K562 (cell line): ENCODE measurements at regions not wholly inside any gene's neighbourhood (a gene's known extent, or its start where the extent isn't known, plus 50 kb on each side); places are given as distances from the start of the nearest gene placed in this dataset.

Source experiments
- ATAC-seq: fragments of 200-7000 bp; cut with Tn5 transposase; 3 replicates; pipeline ENCODE4 v1.9.1; 2020; ENCODE audit warnings: moderate library complexity
- BruUV-seq: library from RNA; stranded (reverse); fragments of 400-500 nt; replicated peaks from 2 replicates; lab custom pipeline; 2021; lab: Mats Ljungman, UMichigan
- CTCF ChIA-PET: fragments of 300-600 bp; formaldehyde crosslinking; extraction: SDS; loops from one replicate; lab custom pipeline; 2021; ENCODE audit warnings: low intra/inter-chr PET ratio; lab: Yijun Ruan, JAX
- POLR2A ChIA-PET: fragments of 300-600, 350-650 bp; sonication (Branson Sonifier 250); formaldehyde crosslinking; extraction: SDS; loops from one replicate; lab custom pipeline; 2021; ENCODE audit warnings: antibody characterized with exemption, inconsistent platforms; lab: Yijun Ruan, JAX
- DNase-seq, 4 experiments: peaks; one replicate each; pipeline versions ENCODE4 v3.0.0 to v3.0.0-alpha.2; 2011 to 2018; ENCODE audit warnings: low spot score in 3 of 4, mixed read lengths in 3 of 4; ENCODE audit errors: extremely low read depth in 1 of 4
- FAIRE-seq: peaks from 2 replicates; lab custom pipeline; 2011; peaks lifted over from hg19 to GRCh38; lab: Jason Lieb, UNC
- H2AFZ ChIP-seq: 2 replicates; pipeline ENCODE4 v1.6.0; 2011; ENCODE audit warnings: low read depth, low read length, control low read depth, inconsistent platforms
- H3K27ac ChIP-seq: fragments of 200-600 bp; 3 replicates; pipeline ENCODE4 v1.8.0; 2011; ENCODE audit warnings: low read depth, mild to moderate bottlenecking, control low read depth, inconsistent platforms, low read length, moderate library complexity, mixed read lengths; ENCODE audit errors: extremely low read depth
- H3K27me3 ChIP-seq, 2 experiments: fragments of 300-600 bp in 1 of 2; 2 replicates in 1 of 2; 3 replicates in 1 of 2; pipeline versions ENCODE4 v1.6.0 to v1.8.0; 2011; ENCODE audit warnings: inconsistent platforms in 2 of 2, low read length in 2 of 2, mild to moderate bottlenecking in 1 of 2, mixed read lengths in 1 of 2, moderate library complexity in 1 of 2; ENCODE audit not compliant: control insufficient read depth in 2 of 2, insufficient read depth in 2 of 2
- H3K36me3 ChIP-seq: fragments of 300-600 bp; 3 replicates; pipeline ENCODE4 v1.8.0; 2011; ENCODE audit warnings: mild to moderate bottlenecking, low read length, inconsistent platforms; ENCODE audit not compliant: control insufficient read depth, insufficient read depth
- H3K4me1 ChIP-seq, 2 experiments: fragments of 200-600 bp in 1 of 2; replicated peaks in 1 of 2; 2 replicates in 1 of 2; 3 replicates in 1 of 2; pipeline versions ENCODE4 v1.5.1 to v1.8.0; 2011; ENCODE audit warnings: inconsistent platforms in 2 of 2, low read length in 2 of 2, mild to moderate bottlenecking in 1 of 2, mixed read lengths in 1 of 2, moderate library complexity in 1 of 2; ENCODE audit not compliant: control insufficient read depth in 2 of 2, insufficient read depth in 2 of 2
- H3K4me2 ChIP-seq: 2 replicates; pipeline ENCODE4 v1.6.1; 2011; ENCODE audit warnings: low read length, control low read depth, inconsistent platforms, mixed read lengths; ENCODE audit not compliant: insufficient read depth
- H3K4me3 ChIP-seq: fragments of 200-600 bp; sonication (generic), shearing (Covaris generic); 2 replicates; pipeline ENCODE4 v1.5.1; 2016; ENCODE audit warnings: control low read depth, inconsistent platforms
- H3K79me2 ChIP-seq: fragments of 200-600 bp; 3 replicates; pipeline ENCODE4 v1.8.0; 2011; ENCODE audit warnings: low read length, inconsistent platforms; ENCODE audit not compliant: control insufficient read depth, insufficient read depth
- H3K9ac ChIP-seq, 2 experiments: 2 replicates each; pipeline versions ENCODE4 v1.6.0 to v1.6.1; 2011; ENCODE audit warnings: low read depth in 2 of 2, low read length in 2 of 2, control low read depth in 1 of 2, inconsistent platforms in 1 of 2, mild to moderate bottlenecking in 1 of 2, mixed read lengths in 1 of 2; ENCODE audit not compliant: insufficient read depth in 1 of 2
- H3K9me1 ChIP-seq: one replicate; pipeline ENCODE4 v1.6.0; 2011; ENCODE audit warnings: inconsistent platforms, mild to moderate bottlenecking, low read length, moderate library complexity; ENCODE audit not compliant: control insufficient read depth, insufficient read depth
- H3K9me3 ChIP-seq: replicated peaks from 2 replicates; pipeline ENCODE4 v1.5.1; 2011; ENCODE audit warnings: low read depth, low read length, inconsistent platforms; ENCODE audit not compliant: control insufficient read depth, insufficient read depth
- H4K20me1 ChIP-seq: replicated peaks from 2 replicates; pipeline ENCODE4 v1.6.1; 2011; ENCODE audit warnings: low read length, inconsistent platforms, mixed read lengths; ENCODE audit not compliant: control insufficient read depth, insufficient read depth
- ATF4 ChIP-seq: fragments of 450-650 bp; formaldehyde crosslinking; IDR thresholded peaks from 2 replicates; pipeline ENCODE4 v1.4.0; 2022; ENCODE audit warnings: mild to moderate bottlenecking, moderate library complexity
- CBX3 ChIP-seq, 2 experiments: IDR thresholded peaks; 1 replicate in 1 of 2; 2 replicates in 1 of 2; pipeline ENCODE4 v1.6.1; 2012; ENCODE audit warnings: inconsistent platforms in 2 of 2, low read length in 2 of 2, borderline replicate concordance in 1 of 2, control low read depth in 1 of 2
- ID3 ChIP-seq, 2 experiments: fragments of 250-450 bp in 1 of 2; fragments of 450-650 bp in 1 of 2; sonication (Bioruptor Pico) in 1 of 2; IDR thresholded peaks; 2 replicates each; pipeline versions ENCODE4 v1.6.1 to v1.8.0; 2016 to 2021; ENCODE audit warnings: mild to moderate bottlenecking in 2 of 2, moderate library complexity in 2 of 2, missing compliant biosample characterization in 1 of 2, missing genetic modification characterization in 1 of 2
- NFE2L1 ChIP-seq: fragments of 450-650 bp; IDR thresholded peaks from 2 replicates; pipeline ENCODE4 v1.6.1; 2016; ENCODE audit warnings: missing genetic modification characterization, low read depth, mild to moderate bottlenecking, missing compliant biosample characterization, moderate library complexity, borderline replicate concordance
- PRMT5 ChIP-seq: sonication (generic); formaldehyde crosslinking; IDR thresholded peaks from 2 replicates; pipeline ENCODE4 v1.5.0; 2020; ENCODE audit warnings: missing genetic modification reagents
- ZNF263 ChIP-seq: sonication (generic); formaldehyde crosslinking; IDR thresholded peaks from 2 replicates; pipeline ENCODE4 v1.8.0; 2022; ENCODE audit warnings: mild to moderate bottlenecking, missing genetic modification reagents, borderline replicate concordance
- WGBS: fragments of 100-300 bp; shearing (Covaris generic); methylation state at CpG from one replicate; pipeline ENCODE4 v1.1.6; 2016; ENCODE audit warnings: low coverage, mixed read lengths; ENCODE audit not compliant: insufficient coverage; ENCODE audit errors: missing lambda C conversion rate; 5-methylcytosine and 5-hydroxymethylcytosine counted together
- in situ Hi-C: fragments of 300-500 bp; cut with MboI; formaldehyde crosslinking; loops from 4 replicates; pipeline ENCODE4 v1.15.0; 2018; ENCODE audit warnings: inconsistent platforms, mixed read lengths
- intact Hi-C: fragments of 100-400 bp; cut with micrococcal nuclease; formaldehyde crosslinking; loops from 2 replicates; pipeline ENCODE4 v1.14.2; 2022

GRCh38 chr7:155885167-155886155 lies 73.2 kb upstream of the SHH start:
- H3K27me3 ChIP-seq, result peaks cover 68 to 92% of the 10 kb centered on the region in 2 experiments
- H4K20me1 ChIP-seq, result peaks cover 8% of the 10 kb centered on the region
- no peaks in the 10 kb centered on the region for H3K36me3 ChIP-seq
- CTCF ChIA-PET, result no interaction called here
- no peak overlapping the region for H3K4me2 ChIP-seq
- no peaks in the 10 kb centered on the region for H3K79me2 ChIP-seq
- WGBS, result under 1% methylated on average over 23 of the region's 24 CpGs
- no peak overlapping the region for H3K4me3 ChIP-seq
- no peak for DNase-seq
- H3K27ac ChIP-seq, result no peak overlapping the region
- ATAC-seq, result no peak; the same call in 2 of the 3 replicates
- POLR2A ChIA-PET, result interaction anchor here (1.2 kb wide), 1 partner anchor 20 kb away, joined by 8 read pairs; no protein-coding TSS in a partner anchor
- H2AFZ ChIP-seq, result no peak overlapping the region
- no TSS peak for BruUV-seq
- intact Hi-C loops, result no loop called here
- no peaks in the 10 kb centered on the region for H3K9me3 ChIP-seq
- no peak overlapping the region for H3K9ac ChIP-seq
- H3K4me1 ChIP-seq, result no peaks in the 10 kb centered on the region; a peak in 1 of 5 replicates
- H3K9me1 ChIP-seq, result peaks cover 4% of the 10 kb centered on the region
- no peak for TF ChIP-seq ATF4 (CRISPR knock-in tag)
- no peak for TF ChIP-seq ID3 (CRISPR knock-in tag; IDR thresholded peaks at IDR 0.05)
- TF ChIP-seq ID3 (tag; IDR thresholded peaks at IDR 0.05), result no peak
- no peak for TF ChIP-seq PRMT5
- TF ChIP-seq CBX3 (IDR thresholded peaks at IDR 0.05; ENCODE audit: borderline replicate concordance in 1 of 2, low read length in 2 of 2), result no peak
- no peak for TF ChIP-seq ZNF263 (CRISPR knock-in tag)
- no peak for TF ChIP-seq NFE2L1 (tag)
- FAIRE-seq, result no peak
- in situ Hi-C loops, result no loop called here
